Esophagus squamous epithelium (tissue), 5 donors: ENCODE measurements at regions not wholly inside any gene's neighbourhood (a gene's known extent, or its start where the extent isn't known, plus 50 kb on each side); places are given as distances from the start of the nearest gene placed in this dataset.

Experiments
- DNase-seq: peaks from one replicate; lab custom pipeline; 2025; lab: John Stamatoyannopoulos, UW
- H3K27ac ChIP-seq, 4 donors: fragments of 200-600 bp; sonication (generic); one replicate each; pipeline ENCODE4 v1.5.1; 2016 to 2019; ENCODE audit warnings: mild to moderate bottlenecking in 1 of 4
- H3K27me3 ChIP-seq, 4 donors: fragments of 200-600 bp; sonication (generic); 1 replicate in 3 of 4; 2 replicates in 1 of 4; pipeline versions ENCODE4 v1.5.1 to v1.6.0; 2017 to 2021; ENCODE audit warnings: antibody characterized with exemption in 1 of 4
- H3K36me3 ChIP-seq, 3 donors: fragments of 200-600 bp; sonication (generic); one replicate each; pipeline ENCODE4 v1.5.1; 2016 to 2019
- H3K4me1 ChIP-seq, 3 donors: fragments of 200-600 bp; sonication (generic); one replicate each; pipeline ENCODE4 v1.5.1; 2017 to 2019
- H3K4me3 ChIP-seq, 4 donors: fragments of 200-600 bp; sonication (generic); 1 replicate in 3 of 4; 2 replicates in 1 of 4; pipeline ENCODE4 v1.5.1; 2016 to 2019; ENCODE audit warnings: mild to moderate bottlenecking in 2 of 4, moderate library complexity in 1 of 4
- H3K9me3 ChIP-seq, 3 donors: fragments of 200-600 bp; sonication (generic); one replicate each; pipeline ENCODE4 v1.5.1; 2016 to 2019
- POLR2A ChIP-seq, 4 donors: fragments of 450-650 bp; IDR thresholded peaks; one replicate each; pipeline ENCODE4 v1.6.1; 2017; ENCODE audit warnings: antibody characterized with exemption in 4 of 4, mild to moderate bottlenecking in 4 of 4, moderate library complexity in 3 of 4
- WGBS, 2 donors: methylation state at CpG; one replicate each; pipeline ENCODE4 v1.1.5; 2018; 5-methylcytosine and 5-hydroxymethylcytosine counted together
- intact Hi-C: fragments of 100-400 bp; cut with DNase I; formaldehyde crosslinking; loops from one replicate; pipeline ENCODE4 v1.15.0; 2022
- TF ChIP-seq, protein P1 (sequence below), 6 experiments: fragments of 450-650 bp in 4 of 6; fragments of 200-600 bp in 2 of 6; sonication (generic) in 2 of 6; IDR thresholded peaks; one replicate each; pipeline ENCODE4 v1.5.1; 2016 to 2019; ENCODE audit warnings: antibody characterized with exemption in 6 of 6, mild to moderate bottlenecking in 4 of 6, moderate library complexity in 4 of 6
- donor health status: DM: yes; HTN: yes; CAD: no.

- 85 to 95% methylated on average over 8 of the region's 8 CpGs for WGBS, 2 donors
- no peak for DNase-seq
- H3K27me3 ChIP-seq: no peaks in the 10 kb centered on the region
- H3K9me3 ChIP-seq: peaks cover 0 to 4% (median 0%) of the 10 kb centered on the region in 3 donors
- intact Hi-C loops: no loop called here
- no peaks in the 10 kb centered on the region for H3K4me1 ChIP-seq
- H3K27ac ChIP-seq: no peak overlapping the region
- no peak overlapping the region for H3K4me3 ChIP-seq
- TF ChIP-seq, protein P1, sequence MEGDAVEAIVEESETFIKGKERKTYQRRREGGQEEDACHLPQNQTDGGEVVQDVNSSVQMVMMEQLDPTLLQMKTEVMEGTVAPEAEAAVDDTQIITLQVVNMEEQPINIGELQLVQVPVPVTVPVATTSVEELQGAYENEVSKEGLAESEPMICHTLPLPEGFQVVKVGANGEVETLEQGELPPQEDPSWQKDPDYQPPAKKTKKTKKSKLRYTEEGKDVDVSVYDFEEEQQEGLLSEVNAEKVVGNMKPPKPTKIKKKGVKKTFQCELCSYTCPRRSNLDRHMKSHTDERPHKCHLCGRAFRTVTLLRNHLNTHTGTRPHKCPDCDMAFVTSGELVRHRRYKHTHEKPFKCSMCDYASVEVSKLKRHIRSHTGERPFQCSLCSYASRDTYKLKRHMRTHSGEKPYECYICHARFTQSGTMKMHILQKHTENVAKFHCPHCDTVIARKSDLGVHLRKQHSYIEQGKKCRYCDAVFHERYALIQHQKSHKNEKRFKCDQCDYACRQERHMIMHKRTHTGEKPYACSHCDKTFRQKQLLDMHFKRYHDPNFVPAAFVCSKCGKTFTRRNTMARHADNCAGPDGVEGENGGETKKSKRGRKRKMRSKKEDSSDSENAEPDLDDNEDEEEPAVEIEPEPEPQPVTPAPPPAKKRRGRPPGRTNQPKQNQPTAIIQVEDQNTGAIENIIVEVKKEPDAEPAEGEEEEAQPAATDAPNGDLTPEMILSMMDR (IDR thresholded peaks at IDR 0.05): no peak
- no peak for TF ChIP-seq POLR2A (IDR thresholded peaks at IDR 0.05)
- no peaks in the 10 kb centered on the region for H3K36me3 ChIP-seq
Measured at GRCh38 chr17:71846561-71847110, 274.2 kb upstream of the SOX9 start.

DNA sequence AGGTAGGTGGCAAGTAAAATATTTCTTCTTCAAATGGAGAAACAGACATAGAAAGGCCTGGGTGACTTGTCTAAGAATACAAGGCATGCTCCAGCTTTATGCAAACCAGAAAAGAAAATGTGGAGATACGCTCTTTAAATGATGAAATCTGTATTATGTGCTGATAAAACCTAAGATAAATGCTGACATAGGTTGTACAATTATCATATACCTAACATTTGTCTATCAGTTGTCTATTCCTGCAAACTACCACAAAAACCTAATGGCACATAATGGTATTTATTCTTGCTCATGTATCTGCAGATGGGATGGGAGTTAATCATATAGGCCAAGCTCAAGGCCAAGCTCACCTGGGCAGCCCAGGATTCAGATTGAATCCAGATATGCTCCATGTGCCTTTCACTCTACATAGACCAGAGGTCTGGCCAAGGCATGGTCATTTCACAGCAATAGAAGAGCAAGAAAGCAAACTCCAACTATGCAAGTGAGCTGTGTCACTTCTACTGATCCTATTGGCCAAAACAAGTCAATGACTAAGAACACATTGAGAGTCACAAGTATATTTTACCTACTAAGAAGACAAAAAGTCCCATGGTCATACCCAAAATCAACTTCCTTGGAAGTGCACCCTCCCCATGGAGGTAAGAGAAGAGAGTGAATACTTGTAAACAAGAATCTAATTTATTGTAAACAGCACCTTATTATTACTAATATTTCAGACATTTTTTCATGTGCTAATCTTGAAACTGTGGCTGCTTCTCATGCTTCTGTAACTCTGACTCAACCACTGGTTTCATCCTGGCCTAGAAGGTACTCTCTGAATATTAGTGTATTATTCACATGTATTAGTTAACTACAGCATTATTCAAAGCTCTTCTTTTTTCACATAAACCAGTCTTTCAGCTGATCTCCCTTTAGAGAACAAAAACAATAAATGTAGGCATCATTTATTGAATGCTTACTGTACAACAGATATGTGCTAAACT, 270.7 kb upstream of the SOX9 start:
- no peak for DNase-seq
- WGBS, 2 donors: 50 to 77% methylated on average over 1 of the region's 1 CpG
- H3K27ac ChIP-seq: no peak overlapping the region
- no peaks in the 10 kb centered on the region for H3K36me3 ChIP-seq
- TF ChIP-seq POLR2A (IDR thresholded peaks at IDR 0.05): no peak
- TF ChIP-seq, protein P1 (IDR thresholded peaks at IDR 0.05): no peak
- no peak overlapping the region for H3K4me3 ChIP-seq
- intact Hi-C loops: no loop called here
- H3K27me3 ChIP-seq: no peaks in the 10 kb centered on the region
- H3K9me3 ChIP-seq: no peaks in the 10 kb centered on the region
- no peaks in the 10 kb centered on the region for H3K4me1 ChIP-seq

- intact Hi-C loops: no loop called here
- no peak for DNase-seq
- Histone ChIP-seq H3K9me3 (no peaks in the 10 kb centered on the region), H3K36me3 (no peaks in the 10 kb centered on the region), H3K4me1 (no peaks in the 10 kb centered on the region), H3K27ac (no peak overlapping the region), H3K27me3 (no peaks in the 10 kb centered on the region), H3K4me3 (no peak overlapping the region)
- TF ChIP-seq POLR2A (IDR thresholded peaks at IDR 0.05): no peak
- TF ChIP-seq, protein P1 (IDR thresholded peaks at IDR 0.05): no peak
- WGBS, 2 donors: 49 to 85% methylated on average over 2 of the region's 2 CpGs
Measured at GRCh38 chr17:71850812-71851211, 270.0 kb upstream of the SOX9 start.

DNA sequence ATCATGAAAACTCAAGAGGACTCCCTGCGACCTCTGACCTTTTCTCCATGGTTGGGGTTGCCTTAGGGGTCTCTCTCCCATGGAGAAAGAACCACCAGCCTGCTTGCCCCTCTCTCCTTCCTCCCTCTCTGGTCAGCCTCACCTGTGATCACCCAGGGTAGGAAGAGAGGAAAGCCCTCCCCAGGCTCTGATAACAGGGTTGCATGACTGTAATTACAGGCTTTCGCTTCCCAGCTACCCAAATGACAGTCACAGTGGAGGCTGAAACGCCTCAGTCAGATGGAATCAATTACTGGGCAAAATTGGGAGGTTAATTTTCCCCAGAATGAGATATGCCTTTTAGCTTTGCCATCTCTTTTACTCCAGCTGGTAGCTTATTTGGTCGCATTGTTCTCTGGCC, 265.8 kb upstream of the SOX9 start:
- DNase-seq: no peak
- Histone ChIP-seq H3K27ac (no peak overlapping the region), H3K4me3 (no peak overlapping the region), H3K36me3 (no peaks in the 10 kb centered on the region), H3K4me1 (no peaks in the 10 kb centered on the region), H3K27me3 (no peaks in the 10 kb centered on the region), H3K9me3 (no peaks in the 10 kb centered on the region)
- no peak for TF ChIP-seq POLR2A (IDR thresholded peaks at IDR 0.05)
- TF ChIP-seq, protein P1 (IDR thresholded peaks at IDR 0.05): no peak
- intact Hi-C loops: no loop called here
- WGBS, 2 donors: 86 to 88% methylated on average over 3 to 4 of the region's 4 CpGs

- no peak for DNase-seq
- no peak overlapping the region for H3K27ac ChIP-seq
- H3K4me1 ChIP-seq: no peaks in the 10 kb centered on the region
- TF ChIP-seq POLR2A (IDR thresholded peaks at IDR 0.05): no peak
- TF ChIP-seq, protein P1 (IDR thresholded peaks at IDR 0.05): no peak
- intact Hi-C loops: no loop called here
- H3K4me3 ChIP-seq: no peak overlapping the region
- no peaks in the 10 kb centered on the region for H3K27me3 ChIP-seq
- H3K9me3 ChIP-seq: no peaks in the 10 kb centered on the region
- 65 to 77% methylated on average over 2 of the region's 2 CpGs for WGBS, 2 donors
- no peaks in the 10 kb centered on the region for H3K36me3 ChIP-seq
Measured at GRCh38 chr17:71864755-71865154, 256.1 kb upstream of the SOX9 start.
